Brain microvascular endothelial cell (primary cell): ENCODE measurements at regions not wholly inside any gene's neighbourhood (a gene's known extent, or its start where the extent isn't known, plus 50 kb on each side); places are given as distances from the start of the nearest gene placed in this dataset.

Source experiments
- DNase-seq: peaks from one replicate; pipeline ENCODE4 v3.0.0-alpha.2; 2020
- H3K27ac ChIP-seq: fragments of 250-450 bp; sonication (Bioruptor Pico); 2 replicates; pipeline ENCODE4 v1.5.1; 2020; ENCODE audit warnings: mild to moderate bottlenecking, moderate library complexity
- H3K27me3 ChIP-seq: fragments of 250-450 bp; sonication (Bioruptor Pico); replicated peaks from 2 replicates; pipeline ENCODE4 v1.5.1; 2020; ENCODE audit warnings: mild to moderate bottlenecking
- H3K36me3 ChIP-seq: fragments of 250-450 bp; sonication (Bioruptor Pico); replicated peaks from 2 replicates; pipeline ENCODE4 v1.5.1; 2020; ENCODE audit warnings: mild to moderate bottlenecking
- H3K4me3 ChIP-seq: 2 replicates; pipeline ENCODE4 v1.5.1; 2011; ENCODE audit warnings: low read depth, mild to moderate bottlenecking, control low read depth, low read length, moderate library complexity
- in situ Hi-C: cut with HindIII; loops from 2 replicates; pipeline ENCODE4 v1.10.0; 2017; ENCODE audit warnings: low sequenced_read_pairs, low pct_ligation_motif_present
- TF ChIP-seq, protein P1 (sequence below): IDR thresholded peaks from 2 replicates; pipeline ENCODE4 v1.5.1; 2011; ENCODE audit warnings: low read depth, mild to moderate bottlenecking, moderate library complexity, low read length, control low read depth, inconsistent platforms; ENCODE audit errors: missing control alignments

DNA sequence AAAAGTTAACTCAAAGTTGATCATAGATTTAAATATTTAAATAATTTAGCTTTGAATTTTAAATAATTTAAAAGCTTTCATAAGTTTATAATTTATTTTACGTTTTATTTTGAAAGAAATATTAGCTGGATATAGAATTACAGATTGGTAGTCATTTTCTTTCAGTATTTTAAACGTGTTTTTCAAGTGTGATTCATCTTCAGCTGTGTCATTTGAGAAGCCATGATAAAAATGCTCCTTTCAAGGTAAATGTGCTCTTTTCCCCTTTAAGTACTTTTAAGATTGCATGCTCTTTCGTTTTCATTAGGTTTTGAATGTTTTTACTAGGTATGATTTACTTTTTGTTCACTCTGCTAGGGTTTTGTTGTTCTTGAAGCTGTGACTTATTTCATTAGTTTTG, 116.8 kb upstream of the FIGN start:
- TF ChIP-seq, protein P1, sequence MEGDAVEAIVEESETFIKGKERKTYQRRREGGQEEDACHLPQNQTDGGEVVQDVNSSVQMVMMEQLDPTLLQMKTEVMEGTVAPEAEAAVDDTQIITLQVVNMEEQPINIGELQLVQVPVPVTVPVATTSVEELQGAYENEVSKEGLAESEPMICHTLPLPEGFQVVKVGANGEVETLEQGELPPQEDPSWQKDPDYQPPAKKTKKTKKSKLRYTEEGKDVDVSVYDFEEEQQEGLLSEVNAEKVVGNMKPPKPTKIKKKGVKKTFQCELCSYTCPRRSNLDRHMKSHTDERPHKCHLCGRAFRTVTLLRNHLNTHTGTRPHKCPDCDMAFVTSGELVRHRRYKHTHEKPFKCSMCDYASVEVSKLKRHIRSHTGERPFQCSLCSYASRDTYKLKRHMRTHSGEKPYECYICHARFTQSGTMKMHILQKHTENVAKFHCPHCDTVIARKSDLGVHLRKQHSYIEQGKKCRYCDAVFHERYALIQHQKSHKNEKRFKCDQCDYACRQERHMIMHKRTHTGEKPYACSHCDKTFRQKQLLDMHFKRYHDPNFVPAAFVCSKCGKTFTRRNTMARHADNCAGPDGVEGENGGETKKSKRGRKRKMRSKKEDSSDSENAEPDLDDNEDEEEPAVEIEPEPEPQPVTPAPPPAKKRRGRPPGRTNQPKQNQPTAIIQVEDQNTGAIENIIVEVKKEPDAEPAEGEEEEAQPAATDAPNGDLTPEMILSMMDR, result no peak
- no peak overlapping the region for H3K4me3 ChIP-seq
- H3K27ac ChIP-seq, result no peak overlapping the region
- in situ Hi-C loops, result no loop called here
- H3K36me3 ChIP-seq, result no peaks in the 10 kb centered on the region
- H3K27me3 ChIP-seq, result no peaks in the 10 kb centered on the region
- DNase-seq, result no peak

DNA sequence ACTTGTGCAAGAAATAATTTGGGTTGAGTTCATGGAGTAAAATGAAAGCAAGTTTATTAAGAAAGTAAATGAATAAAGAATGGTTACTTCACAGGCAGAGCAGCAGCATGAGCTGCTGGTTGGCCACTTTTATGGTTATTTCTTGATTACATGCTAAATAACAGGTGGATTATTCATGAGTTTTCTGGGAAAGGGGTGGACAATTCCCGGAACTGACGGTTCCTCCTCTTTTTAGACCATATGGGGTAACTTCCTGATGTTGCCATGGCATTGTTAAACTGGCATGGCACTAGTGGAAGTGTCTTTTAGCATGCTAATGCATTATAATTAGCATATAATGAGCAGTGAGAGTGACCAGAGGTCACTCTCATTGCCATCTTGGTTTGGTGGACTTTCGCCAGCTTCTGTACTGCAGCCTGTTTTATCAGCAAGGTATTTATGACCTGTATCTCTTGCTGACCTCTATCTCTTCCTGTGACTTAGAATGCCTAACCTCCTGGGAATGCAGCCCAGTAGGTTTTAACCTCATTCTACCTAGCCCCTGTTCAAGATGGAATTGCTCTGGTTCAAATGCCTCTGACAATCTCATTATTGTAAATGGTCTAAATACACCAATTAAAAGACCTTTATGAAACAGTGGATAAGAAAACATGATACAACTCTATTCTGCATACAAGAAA, 114.1 kb upstream of the FIGN start:
- Histone ChIP-seq H3K27ac (no peak overlapping the region), H3K27me3 (no peaks in the 10 kb centered on the region), H3K4me3 (no peak overlapping the region), H3K36me3 (no peaks in the 10 kb centered on the region)
- TF ChIP-seq, protein P1, result no peak
- DNase-seq, result no peak
- in situ Hi-C loops, result no loop called here

DNA sequence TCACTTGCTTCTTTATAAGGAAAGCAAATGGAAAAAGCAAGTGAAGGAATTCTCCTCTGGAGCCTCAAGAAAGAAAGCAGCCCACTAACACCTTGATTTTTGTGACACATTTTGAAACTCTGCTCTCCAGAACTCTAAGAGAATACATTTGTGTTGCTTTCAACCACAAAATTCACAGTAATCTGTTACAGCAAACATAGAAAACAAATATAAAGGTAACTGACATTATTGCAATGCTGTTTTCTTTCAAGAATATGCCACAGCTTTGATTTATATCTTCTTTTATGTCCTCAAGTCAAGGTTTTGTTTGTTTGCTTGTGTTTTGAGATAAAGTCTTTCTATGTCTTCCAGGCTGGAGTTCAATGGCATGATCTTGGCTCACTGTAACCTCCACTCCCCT, 103.1 kb upstream of the FIGN start:
- no peaks in the 10 kb centered on the region for H3K27me3 ChIP-seq
- DNase-seq, result no peak
- in situ Hi-C loops, result no loop called here
- TF ChIP-seq, protein P1, result no peak
- no peak overlapping the region for H3K4me3 ChIP-seq
- H3K36me3 ChIP-seq, result no peaks in the 10 kb centered on the region
- no peak overlapping the region for H3K27ac ChIP-seq

DNA sequence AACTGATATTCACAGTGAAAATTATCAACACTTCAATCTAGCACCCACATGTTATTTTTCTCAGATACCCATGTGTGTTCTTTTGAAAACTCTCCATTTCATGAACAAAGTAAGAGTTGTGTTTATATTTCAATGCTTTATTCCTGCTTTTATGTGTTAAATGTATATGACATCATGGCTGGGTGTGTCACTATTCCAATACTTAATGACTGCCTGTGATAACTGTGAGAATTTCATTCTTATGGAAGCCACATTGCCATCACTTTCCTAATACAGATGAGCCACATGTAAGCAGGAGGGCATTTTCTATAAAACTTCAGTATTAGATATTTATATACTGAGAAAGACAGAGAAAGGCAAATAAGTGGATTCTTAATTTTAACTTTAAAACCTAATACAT, 100.4 kb upstream of the FIGN start:
- DNase-seq, result no peak
- Histone ChIP-seq H3K36me3 (no peaks in the 10 kb centered on the region), H3K27ac (no peak overlapping the region), H3K4me3 (no peak overlapping the region), H3K27me3 (no peaks in the 10 kb centered on the region)
- in situ Hi-C loops, result no loop called here
- TF ChIP-seq, protein P1, result no peak

DNA sequence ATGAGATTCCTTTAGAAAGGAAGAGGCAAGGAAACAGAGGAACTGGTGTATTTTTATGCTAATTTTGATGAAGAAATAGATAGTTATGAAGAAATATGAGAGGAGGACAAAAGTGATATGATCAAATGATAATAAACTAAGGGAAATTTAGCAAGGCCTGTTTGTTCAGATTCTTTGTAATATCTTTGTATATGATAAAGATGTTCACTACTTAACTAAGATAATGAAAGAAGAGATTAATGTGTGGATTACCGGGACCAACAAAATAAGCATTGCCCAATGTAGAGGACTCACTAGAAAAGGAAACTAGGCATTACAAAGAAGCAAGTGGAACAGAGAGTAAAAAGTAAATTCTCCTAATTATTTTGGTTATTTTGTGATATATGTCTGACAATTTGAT, 99.0 kb upstream of the FIGN start:
- Histone ChIP-seq H3K36me3 (no peaks in the 10 kb centered on the region), H3K4me3 (no peak overlapping the region), H3K27me3 (no peaks in the 10 kb centered on the region), H3K27ac (no peak overlapping the region)
- in situ Hi-C loops, result no loop called here
- no peak for DNase-seq
- TF ChIP-seq, protein P1, result no peak

DNA sequence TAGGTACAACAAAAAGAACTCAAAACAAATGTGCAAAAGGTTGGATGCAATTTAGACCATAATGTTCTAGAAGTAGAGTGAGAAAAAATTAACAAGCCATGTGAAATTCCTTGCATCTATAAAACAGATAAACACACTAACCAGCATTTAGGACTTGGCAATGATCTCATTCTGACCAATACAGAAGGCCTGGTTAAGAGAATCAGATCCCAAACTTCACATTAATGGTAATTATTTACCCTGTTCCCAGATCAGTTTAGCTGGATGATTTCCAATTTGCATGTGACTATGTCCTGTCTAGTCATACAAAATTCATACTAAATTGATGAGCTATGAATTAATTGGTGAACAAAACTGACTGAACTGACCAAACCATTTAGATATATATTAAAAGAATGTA, 98.4 kb upstream of the FIGN start:
- in situ Hi-C loops, result no loop called here
- Histone ChIP-seq H3K36me3 (no peaks in the 10 kb centered on the region), H3K27ac (no peak overlapping the region), H3K27me3 (no peaks in the 10 kb centered on the region), H3K4me3 (no peak overlapping the region)
- DNase-seq, result no peak
- TF ChIP-seq, protein P1, result no peak
